GM21786 (cell line): ENCODE measurements at regions not wholly inside any gene's neighbourhood (a gene's known extent, or its start where the extent isn't known, plus 50 kb on each side); places are given as distances from the start of the nearest gene placed in this dataset.
"Not testable (repeated sequence)": the region's sequence is repeated elsewhere in the genome, so short reads cannot be mapped to it uniquely, and the experiment has no call there.

Experiments
- ATAC-seq: cut with Tn5 transposase; IDR thresholded peaks from one replicate; pipeline ENCODE4 v1.9.1; 2021; ENCODE audit not compliant: unreplicated experiment

DNA sequence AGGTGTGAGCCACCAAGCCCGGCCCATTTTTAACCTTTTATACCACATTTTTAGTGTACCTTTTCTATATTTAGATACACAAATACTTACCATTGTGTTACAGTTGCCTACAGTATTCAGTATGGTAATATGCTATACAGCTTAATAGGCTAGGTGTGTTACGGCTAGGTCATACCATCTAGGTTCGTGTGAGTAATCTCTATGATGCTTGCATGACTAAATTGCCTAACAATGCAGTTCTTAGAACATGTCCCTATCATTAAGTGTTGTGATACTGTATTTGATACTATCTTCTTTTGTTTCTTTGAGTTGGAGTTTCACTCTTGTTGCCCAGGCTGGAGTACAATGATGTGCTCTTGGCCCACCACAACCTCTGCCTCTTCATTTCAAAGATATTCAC is 387.7 kb upstream of the SASH1 start:
- ATAC-seq: no peak

DNA sequence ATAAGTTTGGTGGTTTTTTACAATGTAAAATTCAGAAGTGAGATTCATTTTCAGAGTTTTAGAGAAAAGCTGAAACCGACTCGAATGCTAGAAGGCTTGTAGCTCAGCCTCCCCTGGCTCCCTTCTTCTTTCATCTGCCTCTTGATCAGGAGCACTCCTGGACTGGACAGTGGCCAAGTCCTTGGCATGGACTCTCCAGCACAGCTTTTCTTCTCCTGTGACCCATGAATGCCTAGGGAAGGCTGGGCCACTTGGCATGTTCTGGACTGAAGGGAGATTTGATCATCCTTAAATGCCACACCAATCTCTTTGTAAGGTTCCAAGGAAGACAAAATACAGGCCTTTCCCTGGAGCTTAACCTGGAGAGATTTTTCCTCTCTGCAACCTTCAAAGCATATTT is 384.0 kb upstream of the SASH1 start:
- no peak for ATAC-seq

DNA sequence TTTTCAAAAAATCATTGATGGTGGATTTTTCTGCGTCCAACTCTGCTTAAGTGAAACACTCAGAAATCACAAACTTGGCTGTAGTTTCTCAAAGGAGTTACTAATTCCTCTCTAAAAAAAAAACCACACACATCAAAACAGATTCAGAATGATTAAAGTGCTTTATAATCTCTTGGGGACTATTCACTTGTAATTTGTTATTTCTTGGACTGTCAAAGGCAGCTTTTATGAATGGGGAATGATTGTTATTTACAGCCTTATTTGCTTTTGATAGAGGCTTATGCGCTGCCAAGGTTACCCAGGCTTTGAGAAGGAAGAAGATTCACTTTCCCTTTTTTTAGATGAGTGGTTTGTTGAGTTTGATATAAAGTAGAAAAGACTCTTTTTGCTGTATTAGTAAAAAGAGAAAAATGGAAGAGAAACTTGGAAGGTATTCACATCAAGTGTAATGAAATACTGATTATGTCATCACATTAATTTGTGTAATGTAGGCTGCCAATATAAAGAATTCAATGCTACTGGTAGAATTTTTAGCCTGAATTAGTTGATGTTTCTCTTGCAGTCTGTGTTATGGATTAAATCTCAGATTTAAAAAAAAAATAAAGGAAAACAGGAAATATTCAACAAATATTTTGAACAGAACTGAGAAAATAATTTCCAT is 381.0 kb upstream of the SASH1 start:
- ATAC-seq: no peak

- not testable (repeated sequence) for ATAC-seq
Observed at GRCh38 chr6:147965448-147965847, 377.2 kb upstream of the SASH1 start.

DNA sequence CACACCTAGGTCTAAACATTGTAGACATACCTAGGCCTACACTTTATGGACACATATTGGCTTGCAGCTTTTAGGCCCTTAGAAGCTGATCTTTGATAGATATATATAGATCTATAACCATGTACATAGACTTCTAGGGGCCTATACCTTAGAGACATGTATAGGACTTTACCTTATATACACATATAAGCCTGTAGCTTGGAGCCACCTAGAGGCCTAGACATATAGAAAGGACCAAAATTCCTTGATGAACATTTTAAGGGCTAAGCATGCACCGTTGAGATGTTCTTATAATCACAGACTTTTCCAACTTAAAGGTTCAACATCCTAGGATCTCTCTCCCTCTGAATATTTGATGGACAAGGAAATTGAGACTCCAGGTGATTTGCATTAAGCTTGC is 371.7 kb upstream of the SASH1 start:
- ATAC-seq: peak; percentile 45

DNA sequence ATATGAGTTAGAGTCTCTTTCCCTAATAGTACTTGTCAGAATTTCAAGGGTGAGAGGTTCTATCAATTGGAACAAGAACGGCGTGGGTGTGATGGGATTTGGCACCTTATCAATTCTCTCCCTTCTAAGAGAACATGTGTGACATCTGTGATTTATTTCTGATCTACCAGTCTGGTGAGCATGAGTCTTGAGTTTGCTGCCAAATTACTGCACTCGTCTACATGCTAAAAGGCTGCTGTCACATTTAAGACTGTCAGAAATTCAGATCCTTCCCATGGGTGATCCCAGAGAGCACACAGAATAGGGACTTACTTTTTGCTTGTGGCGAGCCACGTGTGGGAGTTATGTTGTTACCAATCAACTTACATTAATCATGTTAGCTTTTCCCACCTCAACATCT is 370.2 kb upstream of the SASH1 start:
- no peak for ATAC-seq

GRCh38 chr6:147973806-147974205 is 368.8 kb upstream of the SASH1 start:
- ATAC-seq: no peak

DNA sequence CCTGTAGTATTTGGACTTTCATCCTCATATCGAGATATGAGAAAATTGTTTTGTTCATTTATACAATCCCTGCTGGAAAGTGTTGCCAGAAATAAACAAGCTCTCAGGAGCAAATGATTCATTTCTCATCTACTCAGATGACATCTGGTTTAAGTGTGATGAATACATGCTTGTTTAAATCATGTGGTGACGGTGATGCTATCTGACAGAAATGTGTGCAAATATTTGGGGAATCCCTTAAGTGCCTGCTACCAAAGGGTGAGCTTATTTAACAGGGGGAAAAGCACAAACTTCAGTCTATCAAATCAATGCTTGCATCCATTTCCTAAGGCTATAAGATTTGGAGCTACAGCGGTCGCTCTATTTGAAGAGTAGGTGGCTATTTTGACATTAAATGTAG is 368.3 kb upstream of the SASH1 start:
- ATAC-seq: no peak

GRCh38 chr6:147977851-147978465 is 364.7 kb upstream of the SASH1 start:
- no peak for ATAC-seq

DNA sequence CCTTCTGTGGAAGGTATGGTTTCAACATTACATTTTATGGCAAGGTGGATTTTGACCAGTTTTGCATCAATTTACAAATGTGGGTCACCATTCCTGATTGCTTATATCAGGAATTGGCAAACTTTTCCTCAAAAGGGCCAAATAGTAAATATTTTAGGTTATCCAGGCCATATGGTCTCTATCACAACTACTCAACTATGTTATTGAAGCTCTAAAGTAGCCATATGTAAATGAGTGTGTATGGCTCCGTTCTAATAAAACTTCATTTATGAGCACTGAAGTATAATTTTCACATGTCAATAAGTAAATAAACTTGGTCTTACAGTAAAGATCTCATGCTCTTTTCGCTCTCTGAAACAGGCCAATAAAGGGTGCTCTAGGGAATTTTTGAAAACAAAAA is 362.7 kb upstream of the SASH1 start:
- ATAC-seq: no peak

GRCh38 chr6:147983581-147984366 is 358.9 kb upstream of the SASH1 start:
- ATAC-seq: no peak

GRCh38 chr6:147986846-147987245 is 355.8 kb upstream of the SASH1 start:
- no peak for ATAC-seq

DNA sequence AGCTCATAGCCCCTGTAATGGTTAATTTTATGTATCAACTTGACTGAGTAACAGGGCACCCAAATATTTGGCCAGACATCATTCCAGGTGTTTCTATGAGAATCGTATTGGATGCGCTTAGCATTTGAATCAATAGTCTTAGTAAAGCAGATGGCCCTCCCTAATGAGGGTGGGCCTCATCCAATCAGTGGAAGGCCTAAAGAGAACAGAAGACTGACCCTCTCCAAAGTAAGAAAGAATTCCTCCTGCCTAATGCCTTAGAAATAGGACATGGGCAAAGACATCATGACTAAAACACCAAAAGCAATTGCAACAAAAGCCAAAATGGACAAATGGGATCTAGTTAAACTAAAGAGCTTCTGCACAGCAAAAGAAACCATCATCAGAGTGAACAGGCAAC is 352.5 kb upstream of the SASH1 start:
- no peak for ATAC-seq

DNA sequence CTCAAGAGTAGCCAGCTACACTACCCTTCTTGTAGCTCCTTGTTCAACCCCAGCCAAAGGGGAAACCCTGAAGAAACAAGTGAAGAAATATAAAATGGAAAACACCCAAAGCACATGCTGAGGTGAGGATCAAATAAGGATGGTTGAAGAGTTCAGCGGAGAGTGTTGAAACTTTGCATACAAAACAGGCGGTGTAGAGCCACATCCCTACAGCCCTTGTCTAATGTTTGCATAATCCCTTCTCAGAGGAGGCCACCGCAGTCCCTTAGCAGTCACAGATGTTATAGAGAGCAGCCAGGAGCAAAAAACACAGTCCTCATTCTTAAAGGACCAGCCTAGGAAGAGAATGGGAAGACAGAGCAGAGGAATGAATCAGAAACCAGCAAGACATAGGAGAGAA is 350.7 kb upstream of the SASH1 start:
- no peak for ATAC-seq

GRCh38 chr6:147999001-147999540 is 343.6 kb upstream of the SASH1 start:
- no peak for ATAC-seq

DNA sequence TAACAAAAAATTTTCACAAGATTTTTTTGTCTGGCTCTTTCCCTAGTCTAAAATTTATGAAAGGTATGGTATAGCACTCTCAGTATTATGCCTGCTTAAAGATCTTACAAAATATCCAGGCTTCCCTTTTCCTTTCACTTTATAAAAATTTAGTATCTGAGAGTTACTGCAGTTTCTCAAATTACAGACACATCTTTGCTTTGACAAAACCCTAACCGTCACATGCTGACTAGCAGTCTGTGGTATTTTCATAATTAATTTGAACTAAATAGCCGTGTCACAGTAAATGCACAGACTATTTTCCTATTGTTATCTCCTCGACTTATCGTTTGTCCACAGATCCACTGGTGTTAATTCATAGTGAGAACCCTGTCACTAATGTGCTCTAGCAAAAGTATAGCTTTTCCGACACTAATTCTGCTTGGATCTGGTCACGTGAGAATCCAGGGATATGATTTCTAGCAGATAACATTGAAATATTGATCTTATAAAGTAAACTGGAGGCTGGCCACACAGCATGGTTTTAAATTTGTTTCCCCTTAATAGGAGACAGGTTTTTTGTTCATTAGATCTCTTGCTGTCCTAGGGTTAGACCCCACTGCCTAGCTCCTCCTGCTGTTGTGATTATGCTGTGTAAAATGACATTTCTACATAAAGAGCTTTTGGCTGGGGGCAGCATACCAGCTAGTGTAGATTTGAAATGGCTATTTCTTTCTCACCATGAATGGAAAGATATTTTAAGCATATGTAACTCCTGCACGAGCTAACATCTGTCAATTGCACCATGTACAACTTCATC is 340.6 kb upstream of the SASH1 start:
- ATAC-seq: no peak

GRCh38 chr6:148004651-148005050 is 338.0 kb upstream of the SASH1 start:
- ATAC-seq: no peak

GRCh38 chr6:148005806-148006205 is 336.8 kb upstream of the SASH1 start:
- no peak for ATAC-seq

DNA sequence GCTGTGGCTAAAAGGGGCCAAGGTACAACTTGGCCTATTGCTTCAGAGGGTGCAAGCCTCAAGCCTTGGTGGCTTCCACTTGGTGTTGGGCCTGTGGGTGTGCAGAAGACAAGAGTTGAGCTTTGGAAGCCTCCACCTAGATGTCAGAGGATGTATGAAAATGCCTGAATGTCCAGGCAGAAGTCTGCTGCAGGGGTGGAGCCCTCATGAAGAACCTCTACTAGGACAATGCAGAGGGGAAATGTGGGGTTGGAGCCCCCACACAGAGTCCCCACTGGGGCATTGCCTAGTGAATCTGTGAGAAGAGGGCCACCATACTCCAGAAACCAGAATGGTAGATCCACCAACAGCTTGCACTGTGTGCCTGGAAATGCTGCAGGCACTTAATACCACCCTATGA is 332.1 kb upstream of the SASH1 start:
- ATAC-seq: not testable (repeated sequence)

GRCh38 chr6:148016013-148016412 is 326.6 kb upstream of the SASH1 start:
- no peak for ATAC-seq

- ATAC-seq: no peak
Observed at GRCh38 chr6:148021165-148021564, 321.5 kb upstream of the SASH1 start.
